NOMO-1 treated with DMSO at 0.1 percent for 48 hours (cell line): ENCODE measurements at regions not wholly inside any gene's neighbourhood (a gene's known extent, or its start where the extent isn't known, plus 50 kb on each side); places are given as distances from the start of the nearest gene placed in this dataset.
A peak's percentile ranks its signal among the peaks of the same experiment; 100 is the strongest.

ENCODE experiments used
- DNase-seq: peaks from one replicate; lab custom pipeline; 2025; ENCODE audit not compliant: unreplicated experiment; lab: John Stamatoyannopoulos, UW

GRCh38 chr1:192943522-192943921 lies 115.6 kb downstream of the UCHL5 start:
- DNase-seq: no peak

GRCh38 chr1:192945390-192946130 lies 113.6 kb downstream of the UCHL5 start:
- DNase-seq: no peak

- no peak for DNase-seq
Observed at GRCh38 chr1:192949783-192950182, 109.4 kb downstream of the UCHL5 start.

- no peak for DNase-seq
Observed at GRCh38 chr1:192950926-192951325, 108.2 kb downstream of the UCHL5 start.

GRCh38 chr1:192951691-192952460 lies 107.3 kb downstream of the UCHL5 start:
- peak; percentile 55 for DNase-seq

GRCh38 chr1:192952646-192953045 lies 106.5 kb downstream of the UCHL5 start:
- DNase-seq: no peak

GRCh38 chr1:192954705-192955265 lies 104.4 kb downstream of the UCHL5 start:
- DNase-seq: peak; percentile 33

- no peak for DNase-seq
Observed at GRCh38 chr1:192958350-192958749, 100.8 kb downstream of the UCHL5 start.

GRCh38 chr1:192958871-192959270 lies 100.3 kb downstream of the UCHL5 start:
- no peak for DNase-seq

- DNase-seq: no peak
Observed at GRCh38 chr1:192959657-192960186, 99.4 kb downstream of the UCHL5 start.
